ENCODE measurements at regions not wholly inside any gene's neighbourhood (a gene's known extent, or its start where the extent isn't known, plus 50 kb on each side); places are given as distances from the start of the nearest gene placed in this dataset.

GRCh38 chr5:155068616-155069100, 55.1 kb downstream of the KIF4B start:
- TF ChIP-seq CTCF (IDR thresholded peaks at IDR 0.05; ENCODE audit: control insufficient read depth, extremely low read depth, insufficient read depth): no peak
- no peak overlapping the region for H3K4me3 ChIP-seq (ENCODE audit: low read depth, low read length)
- DNase-seq (ENCODE audit: low read depth): no peak

- no peak overlapping the region for H3K4me3 ChIP-seq (ENCODE audit: low read depth, low read length)
- no peak for DNase-seq (ENCODE audit: low read depth)
- no peak for TF ChIP-seq CTCF (IDR thresholded peaks at IDR 0.05; ENCODE audit: control insufficient read depth, extremely low read depth, insufficient read depth)
Observed at GRCh38 chr5:155069961-155070360, 56.4 kb downstream of the KIF4B start.

GRCh38 chr5:155070781-155071180, 57.2 kb downstream of the KIF4B start:
- TF ChIP-seq CTCF (IDR thresholded peaks at IDR 0.05; ENCODE audit: control insufficient read depth, extremely low read depth, insufficient read depth): no peak
- no peak for DNase-seq (ENCODE audit: low read depth)

GRCh38 chr5:155076379-155076778, 62.8 kb downstream of the KIF4B start:
- no peak overlapping the region for H3K4me3 ChIP-seq (ENCODE audit: low read depth, low read length)
- TF ChIP-seq CTCF (IDR thresholded peaks at IDR 0.05; ENCODE audit: control insufficient read depth, extremely low read depth, insufficient read depth): no peak

More at GRCh38 chr5:155070781-155071180, 57.2 kb downstream of the KIF4B start:
- no peak overlapping the region for H3K4me3 ChIP-seq (ENCODE audit: low read depth, low read length)

GRCh38 chr5:155079698-155080097, 66.1 kb downstream of the KIF4B start:
- no peak for DNase-seq (ENCODE audit: low read depth)
- no peak for TF ChIP-seq CTCF (IDR thresholded peaks at IDR 0.05; ENCODE audit: control insufficient read depth, extremely low read depth, insufficient read depth)
- H3K4me3 ChIP-seq (ENCODE audit: low read depth, low read length): no peak overlapping the region

More at GRCh38 chr5:155076379-155076778, 62.8 kb downstream of the KIF4B start:
- DNase-seq (ENCODE audit: low read depth): no peak

- peak; percentile 50 for DNase-seq (ENCODE audit: low read depth)
- no peak for TF ChIP-seq CTCF (IDR thresholded peaks at IDR 0.05; ENCODE audit: control insufficient read depth, extremely low read depth, insufficient read depth)
- H3K4me3 ChIP-seq (ENCODE audit: low read depth, low read length): no peak overlapping the region
Observed at GRCh38 chr5:155080721-155081120, 67.2 kb downstream of the KIF4B start.

- no peak for DNase-seq (ENCODE audit: low read depth)
- no peak for TF ChIP-seq CTCF (IDR thresholded peaks at IDR 0.05; ENCODE audit: control insufficient read depth, extremely low read depth, insufficient read depth)
- no peak overlapping the region for H3K4me3 ChIP-seq (ENCODE audit: low read depth, low read length)
Observed at GRCh38 chr5:155081618-155082017, 68.1 kb downstream of the KIF4B start.

Measured in LNCaP clone FGC (cell line).